Transverse colon (tissue), 4 donors: ENCODE measurements at regions not wholly inside any gene's neighbourhood (a gene's known extent, or its start where the extent isn't known, plus 50 kb on each side); places are given as distances from the start of the nearest gene placed in this dataset.

ENCODE experiments used
- EP300 ChIP-seq: sonication (generic); formaldehyde crosslinking; IDR thresholded peaks from one replicate; pipeline ENCODE4 v1.6.1; 2017; ENCODE audit warnings: antibody characterized with exemption, low read depth
- POLR2A ChIP-seq: fragments of 450-650 bp; IDR thresholded peaks from one replicate; pipeline ENCODE4 v1.6.1; 2016; ENCODE audit warnings: antibody characterized with exemption, mild to moderate bottlenecking, moderate library complexity
- POLR2AphosphoS5 ChIP-seq, 3 donors: sonication (generic); formaldehyde crosslinking; IDR thresholded peaks; one replicate each; pipeline ENCODE4 v1.6.1; 2016; ENCODE audit warnings: antibody characterized with exemption in 3 of 3
- TF ChIP-seq, protein P1 (sequence below), 5 experiments: fragments of 200-600 bp in 3 of 5; fragments of 450-650 bp in 2 of 5; sonication (generic) in 3 of 5; IDR thresholded peaks; 1 replicate in 2 of 5; 2 replicates in 3 of 5; pipeline ENCODE4 v1.5.1; 2016 to 2017; ENCODE audit warnings: antibody characterized with exemption in 5 of 5, inconsistent platforms in 3 of 5, mild to moderate bottlenecking in 2 of 5, moderate library complexity in 1 of 5

DNA sequence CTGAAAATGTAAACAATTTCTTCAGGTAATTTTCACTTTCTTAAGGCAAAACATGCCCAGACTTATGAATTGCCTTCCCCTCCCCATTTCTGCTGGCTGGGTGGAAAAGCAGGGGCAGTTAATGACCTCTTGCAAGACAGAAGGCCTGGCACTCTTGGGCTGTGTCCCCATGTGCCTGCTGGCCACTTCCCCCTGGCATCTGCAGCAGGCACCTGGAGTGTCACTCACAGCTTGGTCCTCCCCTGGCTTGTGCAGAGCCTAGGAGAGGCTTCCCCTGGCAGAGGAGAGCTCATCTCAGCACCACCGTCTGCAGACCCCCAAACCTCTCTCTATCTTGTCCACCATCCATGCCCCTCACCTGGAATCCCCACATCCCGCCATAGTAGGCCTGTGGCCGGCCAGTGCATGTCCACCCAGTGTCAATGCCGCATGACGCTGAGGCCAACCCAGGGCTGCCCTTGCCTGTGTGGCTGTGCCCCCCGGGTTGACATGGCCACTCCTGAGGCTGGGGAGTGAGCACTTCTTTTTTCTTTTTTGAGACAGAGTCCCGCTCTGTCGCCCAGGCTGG lies 83.5 kb upstream of the SLC22A23 start:
- TF ChIP-seq, protein P1, sequence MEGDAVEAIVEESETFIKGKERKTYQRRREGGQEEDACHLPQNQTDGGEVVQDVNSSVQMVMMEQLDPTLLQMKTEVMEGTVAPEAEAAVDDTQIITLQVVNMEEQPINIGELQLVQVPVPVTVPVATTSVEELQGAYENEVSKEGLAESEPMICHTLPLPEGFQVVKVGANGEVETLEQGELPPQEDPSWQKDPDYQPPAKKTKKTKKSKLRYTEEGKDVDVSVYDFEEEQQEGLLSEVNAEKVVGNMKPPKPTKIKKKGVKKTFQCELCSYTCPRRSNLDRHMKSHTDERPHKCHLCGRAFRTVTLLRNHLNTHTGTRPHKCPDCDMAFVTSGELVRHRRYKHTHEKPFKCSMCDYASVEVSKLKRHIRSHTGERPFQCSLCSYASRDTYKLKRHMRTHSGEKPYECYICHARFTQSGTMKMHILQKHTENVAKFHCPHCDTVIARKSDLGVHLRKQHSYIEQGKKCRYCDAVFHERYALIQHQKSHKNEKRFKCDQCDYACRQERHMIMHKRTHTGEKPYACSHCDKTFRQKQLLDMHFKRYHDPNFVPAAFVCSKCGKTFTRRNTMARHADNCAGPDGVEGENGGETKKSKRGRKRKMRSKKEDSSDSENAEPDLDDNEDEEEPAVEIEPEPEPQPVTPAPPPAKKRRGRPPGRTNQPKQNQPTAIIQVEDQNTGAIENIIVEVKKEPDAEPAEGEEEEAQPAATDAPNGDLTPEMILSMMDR (IDR thresholded peaks at IDR 0.05), result no peak
- TF ChIP-seq POLR2AphosphoS5 (IDR thresholded peaks at IDR 0.05) (no peak), POLR2A (no peak), EP300 (no peak)
